Esophagus squamous epithelium (tissue), 4 donors: ENCODE measurements at regions not wholly inside any gene's neighbourhood (a gene's known extent, or its start where the extent isn't known, plus 50 kb on each side); places are given as distances from the start of the nearest gene placed in this dataset.

Source experiments
- POLR2A ChIP-seq, 4 donors: fragments of 450-650 bp; IDR thresholded peaks; one replicate each; pipeline ENCODE4 v1.6.1; 2017; ENCODE audit warnings: antibody characterized with exemption in 4 of 4, mild to moderate bottlenecking in 4 of 4, moderate library complexity in 3 of 4
- TF ChIP-seq, protein P1 (sequence below), 6 experiments: fragments of 450-650 bp in 4 of 6; fragments of 200-600 bp in 2 of 6; sonication (generic) in 2 of 6; IDR thresholded peaks; one replicate each; pipeline ENCODE4 v1.5.1; 2016 to 2019; ENCODE audit warnings: antibody characterized with exemption in 6 of 6, mild to moderate bottlenecking in 4 of 6, moderate library complexity in 4 of 6

DNA sequence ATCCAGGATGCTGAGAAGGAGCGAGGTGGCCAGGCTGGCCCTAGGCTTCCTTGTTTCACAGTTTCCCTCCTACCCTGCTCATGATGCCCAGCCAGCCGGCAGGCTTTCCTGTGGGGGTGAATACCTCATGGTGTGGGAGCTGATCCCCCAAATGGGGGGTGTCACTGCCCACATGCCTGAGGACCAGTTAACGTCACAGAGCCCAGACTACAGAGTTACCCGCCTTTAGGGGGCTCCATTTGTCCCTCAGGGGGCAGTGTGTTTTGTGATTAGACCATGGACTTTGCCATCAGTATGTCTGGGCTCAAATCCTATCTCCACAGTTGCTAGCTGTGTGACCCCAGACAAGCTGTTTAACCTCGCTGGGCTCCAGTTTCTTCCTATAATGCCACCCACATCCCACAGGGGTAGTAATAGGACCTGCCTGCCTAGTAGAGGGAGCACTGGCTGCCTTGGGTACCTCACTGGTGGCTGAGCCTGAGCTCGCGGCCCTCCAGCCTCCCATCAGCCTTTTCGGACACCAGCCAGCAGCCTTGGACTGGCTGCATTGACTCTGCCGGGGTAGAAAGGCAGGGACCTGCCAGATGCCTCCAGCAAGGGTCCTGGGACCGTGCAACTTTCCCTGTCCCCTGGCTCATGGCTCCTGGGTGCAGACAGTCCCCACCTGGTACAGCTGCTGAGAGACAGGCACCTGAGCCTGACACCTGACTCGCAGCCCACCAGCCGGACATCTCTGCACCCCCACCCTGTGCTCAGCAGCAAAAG lies 87.5 kb upstream of the GSE1 start:
- TF ChIP-seq, protein P1, sequence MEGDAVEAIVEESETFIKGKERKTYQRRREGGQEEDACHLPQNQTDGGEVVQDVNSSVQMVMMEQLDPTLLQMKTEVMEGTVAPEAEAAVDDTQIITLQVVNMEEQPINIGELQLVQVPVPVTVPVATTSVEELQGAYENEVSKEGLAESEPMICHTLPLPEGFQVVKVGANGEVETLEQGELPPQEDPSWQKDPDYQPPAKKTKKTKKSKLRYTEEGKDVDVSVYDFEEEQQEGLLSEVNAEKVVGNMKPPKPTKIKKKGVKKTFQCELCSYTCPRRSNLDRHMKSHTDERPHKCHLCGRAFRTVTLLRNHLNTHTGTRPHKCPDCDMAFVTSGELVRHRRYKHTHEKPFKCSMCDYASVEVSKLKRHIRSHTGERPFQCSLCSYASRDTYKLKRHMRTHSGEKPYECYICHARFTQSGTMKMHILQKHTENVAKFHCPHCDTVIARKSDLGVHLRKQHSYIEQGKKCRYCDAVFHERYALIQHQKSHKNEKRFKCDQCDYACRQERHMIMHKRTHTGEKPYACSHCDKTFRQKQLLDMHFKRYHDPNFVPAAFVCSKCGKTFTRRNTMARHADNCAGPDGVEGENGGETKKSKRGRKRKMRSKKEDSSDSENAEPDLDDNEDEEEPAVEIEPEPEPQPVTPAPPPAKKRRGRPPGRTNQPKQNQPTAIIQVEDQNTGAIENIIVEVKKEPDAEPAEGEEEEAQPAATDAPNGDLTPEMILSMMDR (IDR thresholded peaks at IDR 0.05): no peak
- no peak for TF ChIP-seq POLR2A (IDR thresholded peaks at IDR 0.05)
